ENCODE measurements at regions not wholly inside any gene's neighbourhood (a gene's known extent, or its start where the extent isn't known, plus 50 kb on each side); places are given as distances from the start of the nearest gene placed in this dataset.

DNA sequence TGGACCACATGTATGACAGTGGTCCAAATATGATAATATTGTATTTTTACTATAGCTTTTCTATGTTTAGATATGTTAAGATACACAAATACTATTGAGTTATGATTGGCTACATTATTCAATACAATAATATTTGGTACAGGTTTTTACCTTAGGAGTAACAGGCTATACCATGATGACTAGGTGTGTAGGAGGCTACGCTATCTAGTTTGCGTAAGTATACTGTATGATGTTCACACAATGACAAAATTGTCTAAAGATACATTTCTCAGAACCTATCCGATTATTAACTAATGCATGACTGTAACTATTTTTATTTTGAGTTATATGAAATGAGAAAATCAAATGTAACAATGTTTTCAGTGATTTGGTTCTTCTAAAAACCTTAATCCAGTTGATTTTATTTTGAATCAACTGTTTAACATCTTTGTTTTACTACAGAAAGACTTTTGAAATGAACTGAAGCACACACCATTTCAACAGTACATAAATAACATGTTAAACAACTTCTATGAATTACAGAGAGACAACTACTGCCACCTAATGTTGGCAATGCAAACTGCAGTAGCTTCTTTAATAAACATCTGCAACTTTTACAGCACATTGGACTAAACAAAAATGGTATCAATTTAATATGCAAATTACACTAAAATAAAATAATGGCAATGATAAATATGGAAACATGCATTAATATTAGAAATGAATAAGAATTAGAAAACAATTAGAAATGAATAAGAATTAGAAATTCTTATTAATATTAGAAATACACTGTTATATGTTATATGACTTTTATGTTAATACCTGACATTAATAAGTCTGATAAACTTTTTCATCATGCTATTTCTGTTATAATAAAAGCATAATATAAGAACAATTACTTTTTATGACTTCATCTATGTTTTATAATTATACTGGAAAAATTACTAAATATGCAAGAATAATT, 255.7 kb downstream of the MBNL1 start:
- no peak overlapping the region for H3K27ac ChIP-seq
- H3K27me3 ChIP-seq = no peaks in the 10 kb centered on the region
- H3K4me1 ChIP-seq = no peaks in the 10 kb centered on the region
- H3K9me3 ChIP-seq = no peaks in the 10 kb centered on the region
- TF ChIP-seq, protein P1, sequence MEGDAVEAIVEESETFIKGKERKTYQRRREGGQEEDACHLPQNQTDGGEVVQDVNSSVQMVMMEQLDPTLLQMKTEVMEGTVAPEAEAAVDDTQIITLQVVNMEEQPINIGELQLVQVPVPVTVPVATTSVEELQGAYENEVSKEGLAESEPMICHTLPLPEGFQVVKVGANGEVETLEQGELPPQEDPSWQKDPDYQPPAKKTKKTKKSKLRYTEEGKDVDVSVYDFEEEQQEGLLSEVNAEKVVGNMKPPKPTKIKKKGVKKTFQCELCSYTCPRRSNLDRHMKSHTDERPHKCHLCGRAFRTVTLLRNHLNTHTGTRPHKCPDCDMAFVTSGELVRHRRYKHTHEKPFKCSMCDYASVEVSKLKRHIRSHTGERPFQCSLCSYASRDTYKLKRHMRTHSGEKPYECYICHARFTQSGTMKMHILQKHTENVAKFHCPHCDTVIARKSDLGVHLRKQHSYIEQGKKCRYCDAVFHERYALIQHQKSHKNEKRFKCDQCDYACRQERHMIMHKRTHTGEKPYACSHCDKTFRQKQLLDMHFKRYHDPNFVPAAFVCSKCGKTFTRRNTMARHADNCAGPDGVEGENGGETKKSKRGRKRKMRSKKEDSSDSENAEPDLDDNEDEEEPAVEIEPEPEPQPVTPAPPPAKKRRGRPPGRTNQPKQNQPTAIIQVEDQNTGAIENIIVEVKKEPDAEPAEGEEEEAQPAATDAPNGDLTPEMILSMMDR (IDR thresholded peaks at IDR 0.05) = peak; percentile 68 to 88 (median 83)
- TF ChIP-seq EP300 (IDR thresholded peaks at IDR 0.05) = no peak
- H3K36me3 ChIP-seq = no peaks in the 10 kb centered on the region
- H3K4me3 ChIP-seq = no peak overlapping the region
- WGBS, 2 donors = 51 to 78% methylated on average over 3 of the region's 3 CpGs
- peak; percentile 30 to 93 for DNase-seq (ENCODE audit: low spot score in 2 of 2)

DNA sequence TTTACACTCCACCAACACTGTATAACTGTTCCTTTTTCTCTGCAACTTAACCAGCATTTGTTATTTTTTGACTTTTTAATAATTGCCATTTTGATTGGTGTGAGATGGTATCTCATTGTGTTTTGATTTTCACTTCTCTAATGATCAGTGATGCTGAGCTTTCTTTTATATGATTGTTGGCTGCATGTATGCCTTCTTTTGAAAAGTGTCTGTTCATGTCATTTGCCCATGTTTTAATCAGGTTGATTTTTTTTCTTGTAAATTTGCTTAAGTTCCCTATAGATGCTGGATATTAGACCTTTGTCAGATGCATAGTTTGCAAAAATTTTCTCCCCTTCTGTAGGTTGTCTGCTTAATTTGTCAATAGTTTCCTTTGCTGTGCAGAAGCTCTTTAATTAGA, 263.0 kb downstream of the MBNL1 start:
- Histone ChIP-seq H3K9me3 (peaks cover 0 to 14% (median 5%) of the 10 kb centered on the region in 4 donors), H3K4me1 (no peaks in the 10 kb centered on the region), H3K27me3 (no peaks in the 10 kb centered on the region), H3K4me3 (no peak overlapping the region), H3K36me3 (no peaks in the 10 kb centered on the region), H3K27ac (no peak overlapping the region)
- TF ChIP-seq POLR2A (IDR thresholded peaks at IDR 0.05) (no peak), EP300 (IDR thresholded peaks at IDR 0.05) (no peak)
- TF ChIP-seq, protein P1 (IDR thresholded peaks at IDR 0.05) = no peak
- no peak for DNase-seq (ENCODE audit: low spot score in 2 of 2)

DNA sequence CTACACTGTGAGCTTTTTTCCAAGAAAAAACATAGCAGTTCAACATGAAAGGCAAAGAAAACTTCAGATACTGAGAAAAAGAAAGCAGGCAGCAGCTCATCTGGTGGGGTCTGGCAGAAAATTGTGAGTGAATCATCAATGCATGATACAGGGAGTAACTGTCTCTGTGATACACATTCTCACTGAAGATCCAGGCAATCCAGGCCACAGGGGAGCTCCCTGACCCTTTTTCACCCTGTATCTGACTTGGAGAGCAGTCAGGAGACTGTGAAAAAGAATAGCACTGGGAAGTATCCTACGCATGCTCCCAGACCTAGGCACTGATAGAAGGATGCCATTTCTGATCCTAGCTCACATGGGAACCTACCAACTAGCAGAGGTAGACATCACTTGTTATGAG, 269.8 kb downstream of the MBNL1 start:
- Histone ChIP-seq H3K27ac (no peak overlapping the region), H3K9me3 (peaks cover 0 to 15% (median 0%) of the 10 kb centered on the region in 4 donors), H3K36me3 (no peaks in the 10 kb centered on the region), H3K4me3 (no peak overlapping the region), H3K27me3 (no peaks in the 10 kb centered on the region), H3K4me1 (no peaks in the 10 kb centered on the region)
- TF ChIP-seq POLR2A (IDR thresholded peaks at IDR 0.05) (no peak), EP300 (IDR thresholded peaks at IDR 0.05) (no peak)
- TF ChIP-seq, protein P1 (IDR thresholded peaks at IDR 0.05) = no peak
- 72% methylated on average over 1 of the region's 1 CpG; no CpG with 5 or more reads in 1 of the 2 donors for WGBS, 2 donors
- no peak for DNase-seq (ENCODE audit: low spot score in 2 of 2)

DNA sequence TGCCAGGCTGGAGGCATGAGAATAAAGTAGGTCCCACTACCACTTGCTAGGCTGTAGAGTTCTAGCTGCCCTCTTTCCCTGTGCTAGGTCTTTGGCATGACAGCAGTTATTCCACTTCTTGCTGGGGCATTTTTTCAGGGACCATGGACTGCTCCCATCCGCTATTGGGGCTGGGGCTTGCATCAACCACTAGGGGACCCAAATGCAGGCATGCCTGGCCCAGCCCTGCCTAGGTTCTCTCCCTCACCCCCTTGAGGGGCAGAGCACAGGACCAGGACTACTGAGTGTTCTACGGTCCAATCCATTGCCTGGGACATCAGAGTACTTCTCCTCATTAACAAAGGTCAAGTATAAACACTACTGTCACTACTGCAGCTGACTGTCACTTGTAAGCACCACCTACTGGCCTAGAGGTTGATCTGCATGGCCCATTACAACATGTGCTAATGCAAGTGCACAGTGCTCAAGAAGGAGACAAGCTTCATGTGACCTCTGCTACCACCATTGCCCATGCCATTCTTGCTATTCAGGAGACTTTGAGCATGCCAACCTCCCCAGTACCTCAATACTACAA, 270.5 kb downstream of the MBNL1 start:
- H3K36me3 ChIP-seq = no peaks in the 10 kb centered on the region
- H3K27me3 ChIP-seq = no peaks in the 10 kb centered on the region
- TF ChIP-seq, protein P1 (IDR thresholded peaks at IDR 0.05) = no peak
- TF ChIP-seq POLR2A (IDR thresholded peaks at IDR 0.05) = no peak
- no peak for TF ChIP-seq EP300 (IDR thresholded peaks at IDR 0.05)
- no peaks in the 10 kb centered on the region for H3K4me1 ChIP-seq
- 90 to 100% methylated on average over 1 to 2 of the region's 2 CpGs for WGBS, 2 donors
- DNase-seq (ENCODE audit: low spot score in 2 of 2) = no peak
- H3K9me3 ChIP-seq = peaks cover 0 to 15% (median 0%) of the 10 kb centered on the region in 4 donors
- H3K27ac ChIP-seq = no peak overlapping the region
- no peak overlapping the region for H3K4me3 ChIP-seq

DNA sequence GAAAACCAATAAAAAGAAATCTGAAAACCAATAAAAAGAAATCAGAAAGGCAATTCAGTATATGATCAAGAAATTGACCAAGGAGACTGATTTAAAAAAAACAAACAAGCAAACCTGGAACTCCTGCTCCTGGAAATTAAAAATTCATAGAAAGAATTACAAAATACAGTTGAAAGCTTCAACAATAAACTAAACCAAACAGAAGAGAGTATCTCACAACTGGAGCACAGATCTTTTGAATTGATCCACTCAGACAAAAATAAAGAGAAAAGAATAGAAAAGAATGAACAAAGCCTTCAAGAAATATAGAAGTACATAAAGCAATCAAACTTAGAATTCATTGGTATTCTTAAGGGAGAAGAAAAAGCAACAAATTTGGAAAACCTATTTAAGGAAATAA, 271.4 kb downstream of the MBNL1 start:
- no peaks in the 10 kb centered on the region for H3K27me3 ChIP-seq
- H3K9me3 ChIP-seq = peaks cover 0 to 11% (median 0%) of the 10 kb centered on the region in 4 donors
- no peaks in the 10 kb centered on the region for H3K4me1 ChIP-seq
- no peak overlapping the region for H3K4me3 ChIP-seq
- H3K36me3 ChIP-seq = no peaks in the 10 kb centered on the region
- DNase-seq (ENCODE audit: low spot score in 2 of 2) = no peak
- H3K27ac ChIP-seq = no peak overlapping the region
- TF ChIP-seq EP300 (IDR thresholded peaks at IDR 0.05) (no peak), POLR2A (IDR thresholded peaks at IDR 0.05) (no peak)
- TF ChIP-seq, protein P1 (IDR thresholded peaks at IDR 0.05) = no peak
